ENCODE measurements at regions not wholly inside any gene's neighbourhood (a gene's known extent, or its start where the extent isn't known, plus 50 kb on each side); places are given as distances from the start of the nearest gene placed in this dataset.

- no peaks in the 10 kb centered on the region for H3K27me3 ChIP-seq (ENCODE audit: control insufficient read depth, insufficient read depth, low read length)
- no peak for TF ChIP-seq CTCF (IDR thresholded peaks at IDR 0.05; ENCODE audit: insufficient read depth, low read length, poor library complexity, severe bottlenecking)
- DNase-seq (ENCODE audit: low read depth): no peak
- H3K36me3 ChIP-seq (ENCODE audit: control insufficient read depth, insufficient read depth, low read length): no peaks in the 10 kb centered on the region
- H3K4me3 ChIP-seq (ENCODE audit: low read depth, low read length): no peak overlapping the region
These were observed 335.4 kb upstream of the MTPN start for GRCh38 chr7:136312592-136312991.

GRCh38 chr7:136309407-136309806 is 332.2 kb upstream of the MTPN start:
- Histone ChIP-seq H3K36me3 (ENCODE audit: control insufficient read depth, insufficient read depth, low read length) (no peaks in the 10 kb centered on the region), H3K27me3 (ENCODE audit: control insufficient read depth, insufficient read depth, low read length) (no peaks in the 10 kb centered on the region), H3K4me3 (ENCODE audit: low read depth, low read length) (no peak overlapping the region)
- DNase-seq (ENCODE audit: low read depth): no peak
- TF ChIP-seq CTCF (IDR thresholded peaks at IDR 0.05; ENCODE audit: insufficient read depth, low read length, poor library complexity, severe bottlenecking): no peak

GRCh38 chr7:136308230-136308629 is 331.1 kb upstream of the MTPN start:
- TF ChIP-seq CTCF (IDR thresholded peaks at IDR 0.05; ENCODE audit: insufficient read depth, low read length, poor library complexity, severe bottlenecking): no peak
- H3K36me3 ChIP-seq (ENCODE audit: control insufficient read depth, insufficient read depth, low read length): no peaks in the 10 kb centered on the region
- H3K4me3 ChIP-seq (ENCODE audit: low read depth, low read length): no peak overlapping the region
- H3K27me3 ChIP-seq (ENCODE audit: control insufficient read depth, insufficient read depth, low read length): no peaks in the 10 kb centered on the region
- no peak for DNase-seq (ENCODE audit: low read depth)

- H3K27me3 ChIP-seq (ENCODE audit: control insufficient read depth, insufficient read depth, low read length): no peaks in the 10 kb centered on the region
- no peak for TF ChIP-seq CTCF (IDR thresholded peaks at IDR 0.05; ENCODE audit: insufficient read depth, low read length, poor library complexity, severe bottlenecking)
- no peak overlapping the region for H3K4me3 ChIP-seq (ENCODE audit: low read depth, low read length)
- no peaks in the 10 kb centered on the region for H3K36me3 ChIP-seq (ENCODE audit: control insufficient read depth, insufficient read depth, low read length)
- no peak for DNase-seq (ENCODE audit: low read depth)
These were observed 326.0 kb upstream of the MTPN start for GRCh38 chr7:136303162-136303561.

- no peaks in the 10 kb centered on the region for H3K27me3 ChIP-seq (ENCODE audit: control insufficient read depth, insufficient read depth, low read length)
- H3K36me3 ChIP-seq (ENCODE audit: control insufficient read depth, insufficient read depth, low read length): no peaks in the 10 kb centered on the region
- no peak overlapping the region for H3K4me3 ChIP-seq (ENCODE audit: low read depth, low read length)
- DNase-seq (ENCODE audit: low read depth): no peak
- TF ChIP-seq CTCF (IDR thresholded peaks at IDR 0.05; ENCODE audit: insufficient read depth, low read length, poor library complexity, severe bottlenecking): no peak
These were observed 324.9 kb upstream of the MTPN start for GRCh38 chr7:136302049-136302448.

- H3K4me3 ChIP-seq (ENCODE audit: low read depth, low read length): no peak overlapping the region
- H3K27me3 ChIP-seq (ENCODE audit: control insufficient read depth, insufficient read depth, low read length): no peaks in the 10 kb centered on the region
- no peak for DNase-seq (ENCODE audit: low read depth)
- TF ChIP-seq CTCF (IDR thresholded peaks at IDR 0.05; ENCODE audit: insufficient read depth, low read length, poor library complexity, severe bottlenecking): no peak
- H3K36me3 ChIP-seq (ENCODE audit: control insufficient read depth, insufficient read depth, low read length): no peaks in the 10 kb centered on the region
These were observed 317.8 kb upstream of the MTPN start for GRCh38 chr7:136294977-136295376.
